Gastroesophageal sphincter (tissue), 4 donors: ENCODE measurements at regions not wholly inside any gene's neighbourhood (a gene's known extent, or its start where the extent isn't known, plus 50 kb on each side); places are given as distances from the start of the nearest gene placed in this dataset.

Source experiments
- ATAC-seq: fragments of 150-250 bp; one replicate; pipeline ENCODE4 v1.9.1; 2016; ENCODE audit warnings: mild to moderate bottlenecking, moderate library complexity
- H3K27ac ChIP-seq, 4 donors: fragments of 200-600 bp; sonication (generic) in 3 of 4; 1 replicate in 3 of 4; 2 replicates in 1 of 4; pipeline ENCODE4 v1.5.1; 2016 to 2019
- H3K27me3 ChIP-seq: fragments of 200-600 bp; sonication (generic); one replicate; pipeline ENCODE4 v1.5.1; 2019
- H3K36me3 ChIP-seq, 2 donors: fragments of 200-600 bp; sonication (generic); one replicate each; pipeline ENCODE4 v1.5.1; 2019; ENCODE audit warnings: control low read depth in 1 of 2
- H3K4me1 ChIP-seq, 3 donors: fragments of 200-600 bp; sonication (generic); 1 replicate in 2 of 3; 2 replicates in 1 of 3; pipeline ENCODE4 v1.5.1; 2016 to 2019; ENCODE audit warnings: control low read depth in 2 of 3
- H3K4me3 ChIP-seq, 2 donors: fragments of 200-600 bp; sonication (generic); one replicate each; pipeline ENCODE4 v1.5.1; 2019; ENCODE audit warnings: mild to moderate bottlenecking in 1 of 2, moderate library complexity in 1 of 2
- H3K9me3 ChIP-seq, 3 donors: fragments of 200-600 bp; sonication (generic); one replicate each; pipeline ENCODE4 v1.5.1; 2017 to 2019; ENCODE audit warnings: control low read depth in 2 of 3
- CTCF ChIP-seq, 4 experiments: fragments of 200-600 bp in 2 of 4; fragments of 450-650 bp in 2 of 4; sonication (generic) in 1 of 4; IDR thresholded peaks; one replicate each; pipeline ENCODE4 v1.5.1; 2017 to 2019; ENCODE audit warnings: antibody characterized with exemption in 4 of 4, mild to moderate bottlenecking in 2 of 4, moderate library complexity in 2 of 4
- EP300 ChIP-seq: sonication (generic); formaldehyde crosslinking; IDR thresholded peaks from one replicate; pipeline ENCODE4 v1.6.1; 2017; ENCODE audit warnings: antibody characterized with exemption, mild to moderate bottlenecking
- POLR2A ChIP-seq, 2 donors: fragments of 450-650 bp; IDR thresholded peaks; one replicate each; pipeline ENCODE4 v1.6.1; 2017; ENCODE audit warnings: antibody characterized with exemption in 2 of 2, mild to moderate bottlenecking in 2 of 2, moderate library complexity in 1 of 2
- POLR2AphosphoS5 ChIP-seq: sonication (generic); formaldehyde crosslinking; IDR thresholded peaks from one replicate; pipeline ENCODE4 v1.6.1; 2017; ENCODE audit warnings: antibody characterized with exemption
- WGBS, 2 donors: methylation state at CpG; one replicate each; pipeline ENCODE4 v1.1.5; 2018; ENCODE audit warnings: low coverage in 1 of 2; 5-methylcytosine and 5-hydroxymethylcytosine counted together

GRCh38 chr1:14136152-14136763 is 436.3 kb downstream of the PRDM2 start:
- peaks cover 0 to 13% (median 0%) of the 10 kb centered on the region in 3 donors for H3K4me1 ChIP-seq
- no peaks in the 10 kb centered on the region for H3K9me3 ChIP-seq
- no peaks in the 10 kb centered on the region for H3K27me3 ChIP-seq
- 40 to 94% methylated on average over 2 to 3 of the region's 6 CpGs for WGBS, 2 donors
- no peaks in the 10 kb centered on the region for H3K36me3 ChIP-seq
- no peak overlapping the region for H3K27ac ChIP-seq
- no peak overlapping the region for H3K4me3 ChIP-seq
- no peak for ATAC-seq
- TF ChIP-seq CTCF (IDR thresholded peaks at IDR 0.05) (no peak), POLR2A (IDR thresholded peaks at IDR 0.05) (no peak), POLR2AphosphoS5 (no peak), EP300 (no peak)

DNA sequence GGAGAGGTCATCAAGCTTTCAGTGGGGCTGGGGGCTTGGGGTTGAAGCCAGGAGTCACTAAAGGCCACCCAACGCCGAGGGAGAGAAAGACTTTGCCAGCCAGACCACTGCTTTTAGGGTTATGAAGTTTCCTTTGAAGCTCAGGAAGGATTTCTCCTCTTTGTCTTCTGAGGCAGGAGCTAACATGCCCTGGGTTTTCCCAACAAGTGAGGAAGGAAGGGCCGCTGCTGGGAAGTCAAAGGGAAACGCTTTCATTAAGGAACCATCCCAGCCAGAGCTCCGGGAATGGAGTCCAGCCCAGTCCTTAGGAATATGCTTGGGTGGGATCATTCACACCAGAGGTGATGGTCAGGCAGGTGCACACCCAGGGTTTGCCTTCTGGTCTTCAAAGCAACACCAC is 436.9 kb downstream of the PRDM2 start:
- ATAC-seq = no peak
- TF ChIP-seq EP300 (no peak), POLR2AphosphoS5 (no peak), CTCF (IDR thresholded peaks at IDR 0.05) (no peak), POLR2A (IDR thresholded peaks at IDR 0.05) (no peak)
- Histone ChIP-seq H3K4me1 (peaks cover 3 to 20% (median 4%) of the 10 kb centered on the region in 3 donors), H3K36me3 (no peaks in the 10 kb centered on the region), H3K9me3 (no peaks in the 10 kb centered on the region), H3K27ac (no peak overlapping the region), H3K4me3 (no peak overlapping the region), H3K27me3 (no peaks in the 10 kb centered on the region)
- WGBS, 2 donors = 100% methylated on average over 1 of the region's 5 CpGs; no CpG with 5 or more reads in 1 of the 2 donors

DNA sequence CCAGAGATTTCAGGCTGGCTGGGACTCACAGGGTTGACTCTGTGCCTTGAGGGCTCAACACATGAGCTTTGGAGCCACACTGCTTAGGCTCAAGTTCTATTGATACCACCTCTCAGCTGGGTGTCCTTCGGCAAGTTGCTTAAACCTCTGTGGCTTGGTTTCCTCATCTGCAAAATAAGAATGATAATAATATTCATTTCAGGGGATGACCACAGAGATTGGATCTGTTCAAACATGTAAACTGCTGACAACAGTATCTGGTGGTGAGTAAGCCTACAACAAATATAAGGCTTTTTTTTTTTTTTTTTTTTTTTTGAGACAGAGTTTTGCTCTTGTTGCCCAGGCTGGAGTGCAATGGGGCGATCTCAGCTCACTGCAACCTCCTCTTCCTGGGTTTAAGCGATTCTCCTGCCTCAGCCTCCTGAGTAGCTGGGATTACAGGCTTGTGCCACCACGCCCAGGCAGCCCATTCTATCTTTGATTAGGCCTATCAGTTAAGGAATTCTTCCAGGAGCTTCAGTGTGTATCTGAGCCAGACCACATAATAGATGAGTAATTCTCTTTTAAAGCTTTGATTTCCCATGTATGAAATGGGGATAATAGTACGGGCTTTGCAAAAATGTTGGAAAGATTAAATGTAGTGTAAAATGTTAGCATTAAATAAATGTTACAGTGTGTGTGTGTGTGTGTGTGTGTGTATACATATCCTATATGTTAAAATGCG is 437.6 kb downstream of the PRDM2 start:
- no peaks in the 10 kb centered on the region for H3K36me3 ChIP-seq
- H3K9me3 ChIP-seq = no peaks in the 10 kb centered on the region
- H3K27me3 ChIP-seq = no peaks in the 10 kb centered on the region
- WGBS, 2 donors = 92 to 100% methylated on average over 3 to 6 of the region's 6 CpGs
- ATAC-seq = no peak
- peaks cover 4 to 27% (median 4%) of the 10 kb centered on the region in 3 donors for H3K4me1 ChIP-seq
- no peak overlapping the region for H3K27ac ChIP-seq
- no peak for TF ChIP-seq EP300
- H3K4me3 ChIP-seq = no peak overlapping the region

DNA sequence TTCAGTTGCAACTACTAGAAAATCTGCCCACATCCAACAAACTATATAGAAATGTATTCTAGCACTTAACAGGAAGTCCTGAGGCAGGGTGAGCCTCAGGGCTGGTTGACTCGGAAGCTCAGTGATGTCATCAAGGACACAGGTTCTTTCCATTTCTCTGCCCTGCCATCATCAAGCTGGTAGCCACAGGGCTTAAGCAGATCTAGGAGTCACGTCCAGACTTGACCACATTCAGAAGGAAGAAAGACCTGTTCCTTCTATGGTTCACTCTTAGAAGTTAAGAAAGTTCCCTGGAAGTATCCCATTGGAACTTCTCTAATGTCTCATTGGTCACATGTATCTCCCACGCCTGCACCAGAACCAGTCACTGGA is 438.1 kb downstream of the PRDM2 start:
- no peaks in the 10 kb centered on the region for H3K27me3 ChIP-seq
- ATAC-seq = no peak
- 67 to 75% methylated on average over 1 to 2 of the region's 3 CpGs for WGBS, 2 donors

GRCh38 chr1:14138687-14139086 is 438.7 kb downstream of the PRDM2 start:
- peaks cover 4 to 34% (median 7%) of the 10 kb centered on the region in 3 donors for H3K4me1 ChIP-seq
- TF ChIP-seq CTCF (IDR thresholded peaks at IDR 0.05) = peak in 1 of 4 experiments; percentile 17
- TF ChIP-seq POLR2AphosphoS5 = no peak
- H3K27ac ChIP-seq = no peak overlapping the region
- H3K9me3 ChIP-seq = no peaks in the 10 kb centered on the region
- no peaks in the 10 kb centered on the region for H3K36me3 ChIP-seq
- H3K27me3 ChIP-seq = no peaks in the 10 kb centered on the region
- no peak for ATAC-seq
- WGBS, 2 donors = 63 to 78% methylated on average over 1 to 4 of the region's 6 CpGs
- H3K4me3 ChIP-seq = no peak overlapping the region

More for the DNA sequence above, 438.1 kb downstream of the PRDM2 start:
- peaks cover 4 to 32% (median 7%) of the 10 kb centered on the region in 3 donors for H3K4me1 ChIP-seq
- no peaks in the 10 kb centered on the region for H3K9me3 ChIP-seq
- H3K36me3 ChIP-seq = no peaks in the 10 kb centered on the region
- no peak overlapping the region for H3K27ac ChIP-seq
- no peak overlapping the region for H3K4me3 ChIP-seq
- TF ChIP-seq EP300 (no peak), CTCF (IDR thresholded peaks at IDR 0.05) (no peak)
